ENCODE measurements at regions not wholly inside any gene's neighbourhood (a gene's known extent, or its start where the extent isn't known, plus 50 kb on each side); places are given as distances from the start of the nearest gene placed in this dataset.
A peak's percentile ranks its signal among the peaks of the same experiment; 100 is the strongest.
"Not testable (repeated sequence)": the region's sequence is repeated elsewhere in the genome, so short reads cannot be mapped to it uniquely, and the experiment has no call there.

GRCh38 chr7:156590212-156590611 lies 50.4 kb upstream of the RNF32 start:
- in situ Hi-C loops (cut with HindIII; ENCODE audit: low sequenced_read_pairs) = no loop called here
- DNase-seq (ENCODE audit: low spot score) = no peak

- in situ Hi-C loops (cut with HindIII; ENCODE audit: low sequenced_read_pairs) = no loop called here
- DNase-seq (ENCODE audit: low spot score) = no peak
These were observed 50.8 kb upstream of the RNF32 start for GRCh38 chr7:156589808-156590207.

- no peak for DNase-seq (ENCODE audit: low spot score)
- in situ Hi-C loops (cut with HindIII; ENCODE audit: low sequenced_read_pairs) = no loop called here
These were observed 54.6 kb upstream of the RNF32 start for GRCh38 chr7:156585926-156586325.

GRCh38 chr7:156585025-156585648 lies 55.4 kb upstream of the RNF32 start:
- DNase-seq (ENCODE audit: low spot score) = no peak
- in situ Hi-C loops (cut with HindIII; ENCODE audit: low sequenced_read_pairs) = no loop called here

- DNase-seq (ENCODE audit: low spot score) = no peak
- in situ Hi-C loops (cut with HindIII; ENCODE audit: low sequenced_read_pairs) = no loop called here
These were observed 57.9 kb upstream of the RNF32 start for GRCh38 chr7:156582591-156583123.

- in situ Hi-C loops (cut with HindIII; ENCODE audit: low sequenced_read_pairs) = no loop called here
- DNase-seq (ENCODE audit: low spot score) = no peak
These were observed 60.5 kb upstream of the RNF32 start for GRCh38 chr7:156580036-156580435.

- no peak for DNase-seq (ENCODE audit: low spot score)
- in situ Hi-C loops (cut with HindIII; ENCODE audit: low sequenced_read_pairs) = no loop called here
These were observed 61.0 kb upstream of the RNF32 start for GRCh38 chr7:156579566-156579965.

- peak; percentile 3 for DNase-seq (ENCODE audit: low spot score)
- in situ Hi-C loops (cut with HindIII; ENCODE audit: low sequenced_read_pairs) = no loop called here
These were observed 61.6 kb upstream of the RNF32 start for GRCh38 chr7:156578978-156579430.

- in situ Hi-C loops (cut with HindIII; ENCODE audit: low sequenced_read_pairs) = no loop called here
- no peak for DNase-seq (ENCODE audit: low spot score)
These were observed 62.0 kb upstream of the RNF32 start for GRCh38 chr7:156578578-156578940.

GRCh38 chr7:156577645-156578577 lies 62.7 kb upstream of the RNF32 start:
- in situ Hi-C loops (cut with HindIII; ENCODE audit: low sequenced_read_pairs) = no loop called here

GRCh38 chr7:156576216-156577058 lies 64.1 kb upstream of the RNF32 start:
- no peak for DNase-seq (ENCODE audit: low spot score)

More at GRCh38 chr7:156577645-156578577, 62.7 kb upstream of the RNF32 start:
- DNase-seq (ENCODE audit: low spot score) = peak; percentile 6

GRCh38 chr7:156568258-156568657 lies 72.3 kb upstream of the RNF32 start:
- in situ Hi-C loops (cut with HindIII; ENCODE audit: low sequenced_read_pairs) = no loop called here
- no peak for DNase-seq (ENCODE audit: low spot score)

More at GRCh38 chr7:156576216-156577058, 64.1 kb upstream of the RNF32 start:
- in situ Hi-C loops (cut with HindIII; ENCODE audit: low sequenced_read_pairs) = no loop called here

GRCh38 chr7:156566812-156567549 lies 73.6 kb upstream of the RNF32 start:
- peak; percentile 77 for DNase-seq (ENCODE audit: low spot score)
- in situ Hi-C loops (cut with HindIII; ENCODE audit: low sequenced_read_pairs) = no loop called here

- DNase-seq (ENCODE audit: low spot score); in situ Hi-C loops (cut with HindIII; ENCODE audit: low sequenced_read_pairs): not testable (repeated sequence)
These were observed 75.6 kb upstream of the RNF32 start for GRCh38 chr7:156565002-156565401.

GRCh38 chr7:156560696-156561095 lies 79.9 kb upstream of the RNF32 start:
- in situ Hi-C loops (cut with HindIII; ENCODE audit: low sequenced_read_pairs) = no loop called here
- DNase-seq (ENCODE audit: low spot score) = no peak

GRCh38 chr7:156560075-156560474 lies 80.5 kb upstream of the RNF32 start:
- no peak for DNase-seq (ENCODE audit: low spot score)
- in situ Hi-C loops (cut with HindIII; ENCODE audit: low sequenced_read_pairs) = no loop called here

- DNase-seq (ENCODE audit: low spot score) = no peak
- in situ Hi-C loops (cut with HindIII; ENCODE audit: low sequenced_read_pairs) = no loop called here
These were observed 81.6 kb upstream of the RNF32 start for GRCh38 chr7:156559001-156559400.

- in situ Hi-C loops (cut with HindIII; ENCODE audit: low sequenced_read_pairs) = no loop called here
- DNase-seq (ENCODE audit: low spot score) = peak; percentile 45
These were observed 82.4 kb upstream of the RNF32 start for GRCh38 chr7:156558198-156558597.

GRCh38 chr7:156556083-156556482 lies 84.5 kb upstream of the RNF32 start:
- in situ Hi-C loops (cut with HindIII; ENCODE audit: low sequenced_read_pairs) = no loop called here
- no peak for DNase-seq (ENCODE audit: low spot score)
